ENCODE measurements at regions not wholly inside any gene's neighbourhood (a gene's known extent, or its start where the extent isn't known, plus 50 kb on each side); places are given as distances from the start of the nearest gene placed in this dataset.

- TF ChIP-seq ZNF709 (CRISPR knock-in tag; IDR thresholded peaks at IDR 0.05), result no peak
- TF ChIP-seq TBX3 (IDR thresholded peaks at IDR 0.05; ENCODE audit: borderline replicate concordance), result no peak
- TF ChIP-seq ZNF556 (CRISPR knock-in tag; IDR thresholded peaks at IDR 0.05; ENCODE audit: borderline replicate concordance), result no peak
- TF ChIP-seq MXD3 (CRISPR knock-in tag; IDR thresholded peaks at IDR 0.05), result no peak
- no peak for TF ChIP-seq TCF7 (IDR thresholded peaks at IDR 0.05; ENCODE audit: low read depth)
- no peak for TF ChIP-seq MAZ (IDR thresholded peaks at IDR 0.05; ENCODE audit: borderline replicate concordance, low read depth, low read length)
- no peak for TF ChIP-seq MAZ (CRISPR knock-in tag; IDR thresholded peaks at IDR 0.05; ENCODE audit: low read depth)
- no peak for TF ChIP-seq PPARG (CRISPR knock-in tag; conservative IDR thresholded peaks at IDR 0.05)
- TF ChIP-seq SMYD3 (CRISPR knock-in tag; IDR thresholded peaks at IDR 0.05), result no peak
Measured at GRCh38 chr2:199575416-199575815, 117.7 kb upstream of the SATB2 start (continued).

- ChIA-PET CTCF (ENCODE audit: low intra/inter-chr PET ratio, low total read pairs) (no interaction called here), POLR2A (no interaction called here)
- 2% methylated on average over 1 of the region's 1 CpG for WGBS (ENCODE audit: low lambda C conversion rate)
- intact Hi-C loops (cut with micrococcal nuclease; ENCODE audit: unreplicated experiment), result no loop called here
- H3K27ac ChIP-seq (ENCODE audit: extremely low read length, insufficient read depth, low read length), result no peak overlapping the region
- ATAC-seq (no peak), FAIRE-seq (no peak), DNase-seq (ENCODE audit: low spot score) (no peak)
- no peaks in the 10 kb centered on the region for H3K4me1 ChIP-seq (ENCODE audit: insufficient read depth, low read length)
- no peaks in the 10 kb centered on the region for H3K9me3 ChIP-seq (ENCODE audit: low read length)
- H3K4me2 ChIP-seq (ENCODE audit: low read depth, low read length), result no peak overlapping the region
- BruUV-seq (replicated peaks), result no TSS peak
- no peak overlapping the region for H3K4me3 ChIP-seq (replicated peaks in 1 of 3; ENCODE audit: insufficient read depth in 1 of 3, low read depth in 2 of 3, low read length in 3 of 3)
- H2AFZ ChIP-seq (ENCODE audit: low read length), result no peak overlapping the region
- H3K27me3 ChIP-seq (ENCODE audit: control insufficient read depth in 1 of 2, insufficient read depth in 2 of 2, low read length in 2 of 2), result no peaks in the 10 kb centered on the region; a peak in 1 of 5 replicates
- no peaks in the 10 kb centered on the region for H3K36me3 ChIP-seq (replicated peaks in 1 of 2; ENCODE audit: control insufficient read depth in 1 of 2, insufficient read depth in 2 of 2, low read length in 2 of 2)
- no peaks in the 10 kb centered on the region for H4K20me1 ChIP-seq (ENCODE audit: insufficient read depth, low read length)
- H3K79me2 ChIP-seq (ENCODE audit: insufficient read depth, low read length), result no peaks in the 10 kb centered on the region
- in situ Hi-C loops (cut with HindIII; ENCODE audit: extremely low pct_ligation_motif_present, low pct_unique_long_range_greater_than_20kb), result no loop called here
- no peak overlapping the region for H3K9ac ChIP-seq (ENCODE audit: insufficient read depth, low read depth, low read length)
- no peak for TF ChIP-seq FOXK2 (IDR thresholded peaks at IDR 0.05)
- TF ChIP-seq NR3C1 (CRISPR knock-in tag; IDR thresholded peaks at IDR 0.05), result no peak
- TF ChIP-seq TEF (CRISPR knock-in tag; IDR thresholded peaks at IDR 0.05), result no peak
- TF ChIP-seq MIER3 (CRISPR knock-in tag; IDR thresholded peaks at IDR 0.05; ENCODE audit: borderline replicate concordance), result no peak
- no peak for TF ChIP-seq ARNT2 (CRISPR knock-in tag; IDR thresholded peaks at IDR 0.05; ENCODE audit: low read depth)
- TF ChIP-seq ZBTB38 (CRISPR knock-in tag; IDR thresholded peaks at IDR 0.05), result no peak
- no peak for TF ChIP-seq ZNF350 (CRISPR knock-in tag; IDR thresholded peaks at IDR 0.05; ENCODE audit: borderline replicate concordance, low read depth)
- TF ChIP-seq ZNF746 (CRISPR knock-in tag; IDR thresholded peaks at IDR 0.05), result no peak
- no peak for TF ChIP-seq ZNF564 (CRISPR knock-in tag; IDR thresholded peaks at IDR 0.05)
- no peak for TF ChIP-seq SMC3 (IDR thresholded peaks at IDR 0.05; ENCODE audit: low read length)
- no peak for TF ChIP-seq ZFP82 (CRISPR knock-in tag; IDR thresholded peaks at IDR 0.05; ENCODE audit: borderline replicate concordance)
- no peak for TF ChIP-seq KDM1A (CRISPR knock-in tag; IDR thresholded peaks at IDR 0.05)
- no peak for TF ChIP-seq ZSCAN21 (CRISPR knock-in tag; IDR thresholded peaks at IDR 0.05; ENCODE audit: borderline replicate concordance)
- TF ChIP-seq SIN3B (IDR thresholded peaks at IDR 0.05; ENCODE audit: low read length), result no peak
- no peak for TF ChIP-seq IRF9 (CRISPR knock-in tag; IDR thresholded peaks at IDR 0.05; ENCODE audit: borderline replicate concordance)
- no peak for TF ChIP-seq KLF9 (CRISPR knock-in tag; IDR thresholded peaks at IDR 0.05; ENCODE audit: low read depth)
- no peak for TF ChIP-seq ZNF138 (CRISPR knock-in tag; IDR thresholded peaks at IDR 0.05; ENCODE audit: low read depth)
Measured at GRCh38 chr2:199572571-199572970, 114.8 kb upstream of the SATB2 start.
